ENCODE measurements at regions not wholly inside any gene's neighbourhood (a gene's known extent, or its start where the extent isn't known, plus 50 kb on each side); places are given as distances from the start of the nearest gene placed in this dataset.

DNA sequence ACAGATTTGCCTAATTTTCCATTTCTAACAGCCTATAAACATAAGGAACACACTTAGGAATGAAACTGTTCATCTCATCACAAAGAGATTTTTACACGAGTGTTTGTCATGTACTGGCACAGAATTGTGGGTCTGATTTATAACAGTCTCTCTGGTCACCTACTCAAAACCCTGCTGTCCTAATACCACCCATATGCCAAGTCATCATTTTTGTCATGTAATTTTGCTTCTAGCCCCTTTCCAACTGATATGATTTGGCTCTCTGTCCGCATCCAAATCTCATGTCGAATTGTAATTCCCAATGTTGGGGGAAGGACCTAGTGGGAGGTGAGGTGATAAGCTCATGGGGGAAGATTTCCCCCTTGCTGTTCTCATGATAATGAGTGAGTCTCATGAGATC, 284.1 kb upstream of the SLITRK2 start:
- H3K56ac ChIP-seq (ENCODE audit: extremely low read depth, insufficient read depth, low read length) = no peak overlapping the region
- no peak overlapping the region for H2AK5ac ChIP-seq (ENCODE audit: low read depth, low read length)
- BruUV-seq (replicated peaks) = no TSS peak
- WGBS, 2 experiments (ENCODE audit: extremely low coverage in 2 of 2, insufficient read length in 1 of 2) = no CpG with 5 or more reads among the region's 3 CpGs
- no peak overlapping the region for H3K4me2 ChIP-seq (ENCODE audit: low read depth, low read length)
- no peak overlapping the region for H2BK120ac ChIP-seq (ENCODE audit: low read depth, low read length)
- H3K9me3 ChIP-seq (ENCODE audit: control insufficient read depth, insufficient read depth, low read length) = 0 out of 2 replicates have a peak, but pooled peaks cover 2% of the 10 kb centered on the region
- no peaks in the 10 kb centered on the region for H3K36me3 ChIP-seq (ENCODE audit: control insufficient read depth, insufficient read depth, low read length)
- intact Hi-C loops (cut with micrococcal nuclease) (no loop called here), in situ Hi-C loops (cut with MboI; ENCODE audit: low sequenced_read_pairs) (no loop called here), dilution Hi-C loops (cut with HindIII; ENCODE audit: low sequenced_read_pairs, unreplicated experiment) (no loop called here)
- no peak overlapping the region for H3K27ac ChIP-seq (ENCODE audit: insufficient read depth, low read length)
- H4K5ac ChIP-seq (ENCODE audit: low read depth, low read length) = no peak overlapping the region
- no peaks in the 10 kb centered on the region for H3K9me1 ChIP-seq (ENCODE audit: insufficient read depth, low read length)
- no peak for TF ChIP-seq BHLHE40 (IDR thresholded peaks at IDR 0.05; ENCODE audit: low read depth, low read length)
- TF ChIP-seq MAFK (IDR thresholded peaks at IDR 0.05; ENCODE audit: low read depth, low read length) = peak; percentile 69
- TF ChIP-seq FOS (IDR thresholded peaks at IDR 0.05; ENCODE audit: low read depth, low read length) = no peak
- TF ChIP-seq RFX5 (IDR thresholded peaks at IDR 0.05; ENCODE audit: low read depth, low read length) = no peak
- H4K91ac ChIP-seq (ENCODE audit: insufficient read depth, low read depth, low read length) = no peak overlapping the region
- H3K14ac ChIP-seq (replicated peaks; ENCODE audit: low read depth, low read length) = no peak overlapping the region
- no peak overlapping the region for H2BK5ac ChIP-seq (ENCODE audit: low read depth, low read length, poor library complexity, severe bottlenecking)
- no peak overlapping the region for H2AFZ ChIP-seq (replicated peaks; ENCODE audit: low read length, poor library complexity)
- ATAC-seq (ENCODE audit: low read depth) (no peak), DNase-seq (no peak)
- ChIA-PET CTCF (no interaction called here), POLR2A (ENCODE audit: unreplicated experiment) (no interaction called here)
- no peaks in the 10 kb centered on the region for H3K27me3 ChIP-seq (ENCODE audit: control insufficient read depth, insufficient read depth, low read length)
- no peak overlapping the region for H3K4ac ChIP-seq (ENCODE audit: low read depth, low read length)
- H2BK15ac ChIP-seq (ENCODE audit: low read depth, low read length) = no peak overlapping the region
- no peaks in the 10 kb centered on the region for H3K4me1 ChIP-seq (ENCODE audit: control insufficient read depth, insufficient read depth, low read length)
- H3K23ac ChIP-seq (ENCODE audit: low read depth, low read length) = no peak overlapping the region
- H4K20me1 ChIP-seq (ENCODE audit: insufficient read depth, low read length) = no peaks in the 10 kb centered on the region
- no peak overlapping the region for H3K4me3 ChIP-seq (ENCODE audit: insufficient read depth, low read depth, low read length)
- H3K9ac ChIP-seq (ENCODE audit: low read depth, low read length) = no peak overlapping the region
- H3K79me1 ChIP-seq (ENCODE audit: low read depth in 1 of 2, low read length in 2 of 2) = no peaks in the 10 kb centered on the region
- H3K18ac ChIP-seq (ENCODE audit: low read depth, low read length) = no peak overlapping the region
- H2AK9ac ChIP-seq (replicated peaks; ENCODE audit: low read depth, low read length, poor library complexity) = no peak overlapping the region
- no peak overlapping the region for H4K8ac ChIP-seq (ENCODE audit: low read depth in 2 of 2, low read length in 2 of 2)
- no peak overlapping the region for H2BK20ac ChIP-seq (ENCODE audit: low read depth, low read length)

Measured in IMR-90 (cell line).